Suppressor macrophage treated with lipopolysaccharide for 4 hours (primary cell): ENCODE measurements at regions not wholly inside any gene's neighbourhood (a gene's known extent, or its start where the extent isn't known, plus 50 kb on each side); places are given as distances from the start of the nearest gene placed in this dataset.
"Not testable (repeated sequence)": the region's sequence is repeated elsewhere in the genome, so short reads cannot be mapped to it uniquely, and the experiment has no call there.

Experiments used
- DNase-seq: peaks from one replicate; pipeline ENCODE4 v3.0.0-alpha.2; 2020

GRCh38 chr9:117775591-117775990, 71.4 kb downstream of the TLR4 start:
- no peak for DNase-seq

DNA sequence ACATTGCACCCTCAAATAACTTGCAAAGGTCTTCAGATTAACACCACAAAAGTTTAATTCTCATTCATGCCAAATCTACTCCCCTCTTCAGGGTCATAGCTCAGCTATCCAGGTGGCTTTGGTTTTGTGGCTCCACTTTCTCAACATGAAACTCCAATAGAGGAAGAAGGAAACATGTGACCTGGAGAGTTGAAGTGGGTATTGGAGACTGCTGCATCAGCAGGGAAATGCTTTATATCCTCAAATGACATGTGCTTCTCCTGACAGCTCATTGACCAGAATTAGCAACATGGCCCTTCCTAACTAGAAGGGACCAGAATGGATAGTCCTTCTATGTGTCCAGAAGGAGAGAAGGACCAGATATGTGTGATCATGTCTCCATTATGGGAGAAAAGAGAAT, 73.6 kb downstream of the TLR4 start:
- peak; percentile 80 for DNase-seq

DNA sequence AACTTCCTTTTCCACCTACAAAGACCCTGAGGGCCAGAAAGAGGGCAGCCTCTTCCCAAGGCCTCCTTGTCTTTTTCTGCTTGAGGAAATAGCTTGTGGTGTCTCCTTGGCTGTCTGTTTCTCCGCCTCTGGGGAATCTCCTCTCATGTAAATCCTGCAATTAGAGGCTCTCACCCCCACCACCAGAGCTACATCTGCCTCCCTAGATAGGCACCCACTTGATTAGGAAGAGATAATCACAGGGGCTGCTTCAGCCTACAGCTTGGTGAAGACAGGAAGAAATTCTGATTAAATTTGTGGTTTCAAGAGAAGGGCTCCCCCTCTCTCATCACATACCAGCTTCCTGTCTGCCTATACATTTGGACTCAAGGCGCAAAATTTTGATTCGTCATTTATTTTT, 75.6 kb downstream of the TLR4 start:
- peak; percentile 26 for DNase-seq

DNA sequence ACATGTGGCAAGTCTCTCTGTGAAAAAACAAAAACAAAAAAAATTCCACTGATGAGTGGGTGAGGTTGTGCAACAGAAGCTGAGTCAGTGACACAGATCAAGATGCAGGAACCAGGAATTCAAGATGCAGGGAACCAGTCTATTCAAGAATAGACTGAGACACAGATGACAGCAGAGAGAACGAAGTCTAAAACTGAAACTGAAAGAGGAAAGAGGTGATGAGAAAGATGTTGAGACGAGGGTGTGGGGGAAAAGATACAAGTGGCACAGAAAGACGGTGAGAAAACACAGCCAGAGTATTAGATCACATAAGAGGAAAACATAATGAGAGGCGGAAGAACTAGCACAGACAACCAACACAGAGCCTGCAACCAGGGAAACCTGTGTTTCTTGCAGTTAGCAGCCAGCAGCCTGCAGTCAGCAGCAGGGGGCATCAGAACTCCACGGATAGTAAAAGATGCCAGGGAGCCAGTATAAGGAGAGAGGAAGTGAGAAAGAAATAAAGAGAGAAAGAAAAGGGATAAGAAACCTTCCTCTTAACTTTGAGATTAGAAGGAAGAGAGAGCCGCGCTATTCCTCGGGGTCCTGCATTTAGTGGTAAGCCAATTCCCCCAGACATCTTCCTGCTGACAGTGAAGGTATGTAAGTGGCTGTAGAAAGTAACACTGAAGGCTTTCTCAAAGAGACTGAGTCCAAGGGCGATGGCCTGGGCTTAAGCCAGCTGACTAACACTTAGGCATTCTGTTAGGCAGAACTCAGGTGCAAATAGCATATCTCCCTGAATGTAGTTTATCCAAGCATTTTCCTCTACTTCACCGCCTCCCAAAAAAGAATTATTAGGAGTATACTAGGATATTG, 79.0 kb downstream of the TLR4 start:
- peak; percentile 95 for DNase-seq

DNA sequence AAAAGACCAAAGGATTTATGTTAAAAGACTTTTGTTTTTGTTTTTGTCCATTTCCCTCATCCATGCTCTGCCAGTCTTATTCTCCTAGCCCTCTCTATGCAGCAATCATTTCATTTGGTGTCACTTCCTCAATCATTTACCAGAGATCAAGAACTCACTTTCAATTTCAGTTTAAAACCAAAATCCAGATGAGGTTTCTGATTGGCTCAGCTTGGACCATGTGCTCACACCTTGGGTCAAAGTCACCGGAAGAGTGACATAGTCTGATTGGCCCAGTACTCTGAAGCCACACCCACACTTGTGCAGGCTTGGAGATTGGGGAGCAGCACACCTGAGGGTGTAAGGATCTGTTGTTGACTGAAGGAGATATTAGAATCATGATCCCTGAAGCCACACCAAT, 79.6 kb downstream of the TLR4 start:
- peak; percentile 86 for DNase-seq

GRCh38 chr9:117784996-117785395, 80.8 kb downstream of the TLR4 start:
- DNase-seq: no peak

DNA sequence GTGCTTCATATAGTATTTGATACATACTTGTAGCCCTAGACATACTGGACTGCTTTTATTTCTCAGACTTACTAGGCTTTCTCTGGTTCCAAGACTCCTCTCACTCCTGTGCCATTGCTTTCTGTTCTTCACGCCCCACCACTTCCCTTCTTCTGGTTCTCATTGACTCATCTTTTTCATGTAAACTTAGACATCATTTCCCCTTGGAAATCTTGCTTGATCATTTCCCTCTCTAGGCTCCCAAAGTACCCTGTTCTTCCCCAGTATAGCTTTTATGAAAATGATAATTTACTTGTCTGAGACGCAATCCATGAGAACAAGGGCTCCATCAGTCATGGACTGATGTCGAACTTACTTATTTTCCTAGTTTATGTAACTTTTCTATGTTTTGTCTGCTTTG, 83.5 kb downstream of the TLR4 start:
- peak; percentile 88 for DNase-seq

DNA sequence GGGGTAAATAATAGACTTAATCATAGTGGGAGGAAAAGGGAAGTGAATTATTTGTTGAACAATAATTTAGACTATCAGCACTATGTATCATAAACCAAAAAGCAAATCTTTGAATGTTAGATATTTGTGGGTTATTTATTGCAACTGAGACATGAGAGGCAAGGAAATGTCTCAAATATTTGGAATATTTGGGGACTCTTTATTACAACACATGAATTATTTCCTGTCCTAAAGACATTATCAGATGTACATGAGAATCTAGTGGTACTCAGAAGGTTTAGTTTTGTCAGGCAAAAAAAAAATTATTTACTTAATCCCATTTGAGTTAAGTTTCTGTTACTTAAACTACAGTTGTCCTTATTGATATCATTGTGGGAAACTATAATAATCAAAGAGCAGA, 91.1 kb downstream of the TLR4 start:
- DNase-seq: no peak

DNA sequence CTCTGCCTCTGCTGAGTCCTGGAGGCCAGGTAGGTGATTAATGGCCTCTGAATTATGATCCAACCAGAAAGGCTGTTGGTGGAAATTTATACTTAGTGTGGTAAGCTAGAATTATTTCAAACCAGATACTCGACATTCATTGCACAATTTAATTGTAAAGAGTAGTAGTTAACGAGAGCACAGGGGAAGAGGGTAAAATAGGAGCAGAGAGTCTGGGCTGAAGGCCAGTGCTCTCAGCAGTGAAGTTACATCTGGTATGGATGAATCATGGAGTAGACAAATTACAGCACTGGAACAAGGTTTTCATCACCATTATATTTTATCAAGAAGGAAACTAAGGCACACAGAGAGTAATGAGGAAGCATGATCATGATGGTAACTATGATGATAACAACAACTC, 92.5 kb downstream of the TLR4 start:
- DNase-seq: no peak

DNA sequence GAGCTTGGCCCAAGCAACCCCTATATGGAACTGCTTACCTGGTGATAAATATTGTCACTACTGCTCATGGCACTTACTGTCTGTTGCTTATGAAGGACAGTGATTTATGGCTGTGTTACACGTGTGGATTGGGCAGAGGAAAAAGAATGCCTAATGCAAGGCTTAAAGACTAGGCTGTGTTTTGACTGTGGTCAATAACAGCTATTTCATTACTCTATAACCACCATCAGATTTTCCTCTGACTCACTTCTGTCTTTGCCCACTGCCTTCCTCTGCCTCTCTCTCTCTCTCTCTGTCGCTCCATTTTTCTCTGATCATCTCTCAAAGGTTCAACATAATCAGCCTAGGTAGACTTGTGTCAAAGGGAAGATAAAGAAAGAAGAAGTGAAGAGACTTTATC, 96.2 kb downstream of the TLR4 start:
- DNase-seq: no peak

GRCh38 chr9:117809751-117810150, 105.5 kb downstream of the TLR4 start:
- DNase-seq: no peak

- DNase-seq: no peak
These were observed 111.1 kb downstream of the TLR4 start for GRCh38 chr9:117815315-117815714.

DNA sequence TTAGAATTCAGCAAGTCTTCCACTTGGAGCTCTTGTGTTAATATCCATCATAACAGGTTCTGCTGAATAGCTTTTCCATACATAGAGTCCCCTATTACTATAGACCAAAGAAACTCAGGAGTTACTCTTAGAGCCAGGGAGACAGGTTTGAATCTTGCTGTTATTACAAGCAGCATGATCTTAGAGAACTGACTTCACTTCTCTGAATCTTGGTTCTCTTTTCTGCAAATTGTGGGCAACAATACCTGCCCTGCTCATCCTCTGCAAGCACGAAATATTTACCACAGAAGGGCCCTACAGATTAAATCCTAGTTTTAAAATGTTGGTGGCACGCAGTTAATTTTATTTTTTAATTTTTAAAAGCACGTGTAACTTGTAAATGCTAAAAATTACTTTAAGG, 111.7 kb downstream of the TLR4 start:
- DNase-seq: no peak

GRCh38 chr9:117821954-117822353, 117.8 kb downstream of the TLR4 start:
- peak; percentile 22 for DNase-seq

GRCh38 chr9:117823576-117823975, 119.4 kb downstream of the TLR4 start:
- DNase-seq: peak; percentile 31

- peak; percentile 75 for DNase-seq
These were observed 121.6 kb downstream of the TLR4 start for GRCh38 chr9:117825609-117826347.

- peak; percentile 25 for DNase-seq
These were observed 122.6 kb downstream of the TLR4 start for GRCh38 chr9:117826837-117827236.

- DNase-seq: no peak
These were observed 123.3 kb downstream of the TLR4 start for GRCh38 chr9:117827456-117827855.

DNA sequence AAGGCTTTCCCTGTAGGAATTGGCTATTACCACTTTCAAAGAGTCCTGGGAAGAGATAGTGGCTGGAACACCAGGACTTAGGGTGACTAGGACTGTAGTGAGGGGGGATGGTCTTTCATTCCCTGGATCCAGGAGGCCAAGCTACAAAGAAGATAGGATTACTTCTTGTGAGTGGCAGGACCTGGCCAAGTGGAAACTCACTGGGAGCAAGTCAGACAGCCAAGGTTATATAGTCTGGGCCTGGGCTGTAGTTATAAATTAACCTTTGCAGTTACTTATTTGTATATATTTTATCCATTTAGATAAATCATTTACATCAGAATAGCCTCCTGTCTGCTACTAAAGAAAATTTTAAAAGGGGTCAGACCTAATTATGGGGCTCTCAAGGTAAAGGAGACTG, 124.3 kb downstream of the TLR4 start:
- no peak for DNase-seq

DNA sequence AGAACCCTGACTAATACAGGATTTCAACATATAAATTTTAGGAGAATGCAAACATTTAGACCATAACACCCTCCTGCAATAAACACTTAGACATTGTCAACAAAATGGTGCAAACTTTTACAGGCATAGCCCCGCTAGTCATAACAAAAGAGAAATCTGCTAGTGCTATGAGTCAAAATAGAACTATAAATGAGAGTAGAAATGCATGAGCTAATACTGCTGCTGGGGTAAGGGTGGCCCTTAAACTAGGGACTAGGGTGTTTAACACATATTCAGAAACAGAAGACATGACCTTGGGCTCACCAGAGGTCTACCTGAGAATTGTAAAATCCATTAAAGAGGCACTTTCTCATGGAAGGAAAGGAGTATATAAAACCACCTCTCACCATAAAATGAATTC, 131.6 kb downstream of the TLR4 start:
- DNase-seq: no peak

- no peak for DNase-seq
These were observed 135.7 kb downstream of the TLR4 start for GRCh38 chr9:117839862-117840261.

DNA sequence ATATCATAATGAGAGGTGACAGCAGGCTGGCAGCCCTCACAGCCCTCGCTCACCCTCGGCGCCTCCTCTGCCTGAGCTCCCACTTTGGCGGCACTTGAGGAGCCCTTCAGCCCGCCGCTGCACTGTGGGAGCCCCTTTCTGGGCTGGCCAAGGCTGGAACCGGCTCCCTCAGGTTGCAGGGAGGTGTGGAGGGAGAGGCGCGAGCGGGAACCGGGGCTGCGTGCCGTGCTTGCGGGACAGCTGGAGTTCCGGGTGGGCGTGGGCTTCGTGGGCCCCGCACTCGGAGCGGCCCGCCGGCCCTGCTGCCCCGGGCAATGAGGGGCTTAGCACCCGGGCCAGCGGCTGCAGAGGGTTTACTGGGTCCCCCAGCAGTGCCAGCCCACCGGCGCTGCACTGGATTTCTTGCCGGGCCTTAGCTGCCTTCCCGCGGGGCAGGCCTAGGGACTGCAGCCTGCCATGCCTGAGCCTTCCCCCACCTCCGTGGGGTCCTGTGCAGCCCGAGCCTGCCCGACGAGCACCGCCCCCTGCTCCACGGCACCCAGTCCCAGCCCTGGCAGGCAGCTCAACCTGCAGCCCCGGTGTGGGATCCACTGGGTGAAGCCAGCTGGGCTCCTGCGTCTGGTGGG, 147.7 kb downstream of the TLR4 start:
- not testable (repeated sequence) for DNase-seq

DNA sequence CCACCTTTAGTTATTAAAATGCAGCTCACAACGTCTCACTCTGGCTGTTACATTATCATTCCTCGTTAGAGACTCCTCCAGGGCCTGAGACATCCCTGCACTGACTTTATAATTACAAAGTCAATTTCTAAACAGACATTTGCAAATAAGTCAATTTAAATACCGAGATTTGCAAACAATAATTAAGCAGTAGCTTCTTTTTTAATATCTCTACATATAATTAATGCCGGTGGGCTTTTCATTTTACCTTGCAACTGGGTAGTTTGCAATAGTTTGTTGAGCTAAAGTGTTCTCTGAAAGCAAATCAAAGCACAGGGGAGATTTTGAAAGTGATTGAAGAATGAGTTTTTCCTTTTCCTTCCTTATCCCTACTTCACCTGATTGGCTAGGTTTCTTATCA, 154.4 kb downstream of the TLR4 start:
- no peak for DNase-seq

- peak; percentile 27 for DNase-seq
These were observed 156.6 kb downstream of the TLR4 start for GRCh38 chr9:117860849-117861248.
